Neural progenitor cell (in vitro differentiated cells): ENCODE measurements at regions not wholly inside any gene's neighbourhood (a gene's known extent, or its start where the extent isn't known, plus 50 kb on each side); places are given as distances from the start of the nearest gene placed in this dataset.

Experiments used
- DNase-seq: peaks from one replicate; pipeline ENCODE4 v3.0.0-alpha.2; 2016; ENCODE audit warnings: low spot score
- H2AFZ ChIP-seq: fragments of 200-600 bp; sonication (generic); replicated peaks from 2 replicates; pipeline ENCODE4 v1.6.1; 2016; ENCODE audit warnings: antibody characterized with exemption
- H3F3A ChIP-seq: fragments of 200-600 bp; sonication (generic); 2 replicates; pipeline ENCODE4 v1.6.1; 2016; ENCODE audit warnings: antibody characterized with exemption, low read depth
- H3K27ac ChIP-seq: fragments of 200-600 bp; sonication (generic); 2 replicates; pipeline ENCODE4 v1.5.1; 2016; ENCODE audit warnings: mild to moderate bottlenecking
- H3K27me3 ChIP-seq: fragments of 200-600 bp; sonication (generic); 2 replicates; pipeline ENCODE4 v1.6.1; 2016; ENCODE audit warnings: mild to moderate bottlenecking, moderate library complexity
- H3K36me3 ChIP-seq: fragments of 200-600 bp; sonication (generic); 2 replicates; pipeline ENCODE4 v1.5.1; 2016
- H3K4me1 ChIP-seq: fragments of 200-600 bp; sonication (generic); 2 replicates; pipeline ENCODE4 v1.6.1; 2016; ENCODE audit warnings: mixed run types
- H3K4me2 ChIP-seq: fragments of 200-600 bp; sonication (generic); 2 replicates; pipeline ENCODE4 v1.6.1; 2016
- H3K4me3 ChIP-seq: fragments of 200-600 bp; sonication (generic); 2 replicates; pipeline ENCODE4 v1.5.1; 2016
- H3K79me2 ChIP-seq: fragments of 200-600 bp; sonication (generic); 2 replicates; pipeline ENCODE4 v1.6.1; 2016; ENCODE audit warnings: low read depth
- H3K9ac ChIP-seq: fragments of 200-600 bp; sonication (generic); 2 replicates; pipeline ENCODE4 v1.6.1; 2016
- H3K9me3 ChIP-seq: fragments of 200-600 bp; sonication (generic); 2 replicates; pipeline ENCODE4 v1.5.1; 2016; ENCODE audit warnings: low read depth
- H4K20me1 ChIP-seq: fragments of 200-600 bp; sonication (generic); 2 replicates; pipeline ENCODE4 v1.6.1; 2016; ENCODE audit warnings: low read depth
- H3K27ac Mint-ChIP-seq: 3 replicates; pipeline ENCODE4 v1.8.0; 2021; ENCODE audit warnings: mixed read lengths
- H3K27me3 Mint-ChIP-seq: 2 replicates; pipeline ENCODE4 v1.8.0; 2022; ENCODE audit warnings: low read depth, mild to moderate bottlenecking, inconsistent platforms, moderate library complexity, mixed read lengths; ENCODE audit not compliant: insufficient read depth
- H3K36me3 Mint-ChIP-seq: 3 replicates; pipeline ENCODE4 v1.8.0; 2021; ENCODE audit warnings: mixed read lengths
- H3K4me1 Mint-ChIP-seq: 3 replicates; pipeline ENCODE4 v1.8.0; 2021; ENCODE audit warnings: mixed read lengths
- H3K4me3 Mint-ChIP-seq: 3 replicates; pipeline ENCODE4 v1.8.0; 2021; ENCODE audit warnings: mild to moderate bottlenecking, moderate library complexity, mixed read lengths
- H3K9me3 Mint-ChIP-seq: 3 replicates; pipeline ENCODE4 v1.8.0; 2020; ENCODE audit warnings: mixed read lengths
- CTCF ChIP-seq: fragments of 200-600 bp; sonication (generic); IDR thresholded peaks from 2 replicates; pipeline ENCODE4 v1.5.1; 2017; ENCODE audit warnings: antibody characterized with exemption, mild to moderate bottlenecking
- EZH2 ChIP-seq: fragments of 200-600 bp; sonication (generic); IDR thresholded peaks from 2 replicates; pipeline ENCODE4 v1.6.1; 2017; ENCODE audit warnings: antibody characterized with exemption, mild to moderate bottlenecking, moderate library complexity
- EZH2phosphoT487 ChIP-seq: fragments of 200-600 bp; sonication (generic); IDR thresholded peaks from 2 replicates; pipeline ENCODE4 v1.6.1; 2017; ENCODE audit warnings: antibody characterized with exemption

GRCh38 chr7:131203291-131203976, 124.2 kb upstream of the MKLN1 start:
- H3K27ac Mint-ChIP-seq, result no peak overlapping the region
- no peak overlapping the region for H3K9ac ChIP-seq
- H3K9me3 ChIP-seq, result no peaks in the 10 kb centered on the region
- H4K20me1 ChIP-seq, result no peaks in the 10 kb centered on the region
- H3K27ac ChIP-seq, result no peak overlapping the region
- no peaks in the 10 kb centered on the region for H3K4me1 ChIP-seq
- H3K4me1 Mint-ChIP-seq, result no peaks in the 10 kb centered on the region
- H3K27me3 ChIP-seq, result no peaks in the 10 kb centered on the region
- no peak overlapping the region for H3K4me2 ChIP-seq
- H3K27me3 Mint-ChIP-seq, result peaks cover 10% of the 10 kb centered on the region
- H3K36me3 Mint-ChIP-seq, result no peaks in the 10 kb centered on the region
- H2AFZ ChIP-seq, result no peak overlapping the region
- no peak for DNase-seq
- no peak overlapping the region for H3K4me3 ChIP-seq
- no peaks in the 10 kb centered on the region for H3K36me3 ChIP-seq
- H3F3A ChIP-seq, result no peaks in the 10 kb centered on the region
- no peaks in the 10 kb centered on the region for H3K9me3 Mint-ChIP-seq
- TF ChIP-seq CTCF, result no peak
- TF ChIP-seq EZH2, result no peak
- no peak for TF ChIP-seq EZH2phosphoT487
- H3K79me2 ChIP-seq, result no peaks in the 10 kb centered on the region
- H3K4me3 Mint-ChIP-seq, result no peak overlapping the region

- no peak overlapping the region for H3K4me3 ChIP-seq
- Mint-ChIP-seq H3K4me1 (peaks cover 4% of the 10 kb centered on the region), H3K27ac (no peak overlapping the region), H3K4me3 (no peak overlapping the region), H3K27me3 (peaks cover 13% of the 10 kb centered on the region), H3K9me3 (no peaks in the 10 kb centered on the region), H3K36me3 (no peaks in the 10 kb centered on the region)
- no peak for DNase-seq
- no peak overlapping the region for H3K27ac ChIP-seq
- H3K79me2 ChIP-seq, result no peaks in the 10 kb centered on the region
- H4K20me1 ChIP-seq, result no peaks in the 10 kb centered on the region
- H3F3A ChIP-seq, result no peaks in the 10 kb centered on the region
- H3K27me3 ChIP-seq, result no peaks in the 10 kb centered on the region
- H3K9me3 ChIP-seq, result no peaks in the 10 kb centered on the region
- no peak overlapping the region for H3K9ac ChIP-seq
- H3K36me3 ChIP-seq, result no peaks in the 10 kb centered on the region
- H2AFZ ChIP-seq, result no peak overlapping the region
- H3K4me1 ChIP-seq, result no peaks in the 10 kb centered on the region
- H3K4me2 ChIP-seq, result no peak overlapping the region
- no peak for TF ChIP-seq CTCF
- no peak for TF ChIP-seq EZH2
- no peak for TF ChIP-seq EZH2phosphoT487
These were observed 118.9 kb upstream of the MKLN1 start for GRCh38 chr7:131208777-131209176.

DNA sequence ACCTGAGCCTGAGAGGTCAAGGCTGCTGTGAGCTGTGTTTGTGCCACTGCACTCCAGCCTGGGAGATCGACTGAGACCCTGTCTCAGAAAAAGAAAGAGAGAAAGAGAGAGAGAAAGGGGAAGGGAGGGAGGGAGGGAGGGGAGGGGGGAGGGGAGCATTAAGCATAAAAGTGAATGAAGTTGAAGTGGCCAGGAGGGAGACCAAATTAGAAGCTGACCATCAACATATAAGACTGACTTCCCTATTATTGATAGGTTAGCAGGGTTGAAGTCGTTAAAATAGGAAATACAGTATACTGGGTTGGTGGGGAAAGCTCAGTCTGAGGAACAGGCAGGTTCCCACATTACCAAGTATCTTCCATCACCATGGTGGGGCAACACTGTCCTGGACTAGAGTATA, 117.1 kb upstream of the MKLN1 start:
- Histone ChIP-seq H3K4me1 (no peaks in the 10 kb centered on the region), H3K27ac (no peak overlapping the region), H4K20me1 (no peaks in the 10 kb centered on the region), H3K9ac (no peak overlapping the region), H3K4me2 (no peak overlapping the region), H3K4me3 (no peak overlapping the region), H3K36me3 (no peaks in the 10 kb centered on the region), H3K79me2 (no peaks in the 10 kb centered on the region), H2AFZ (no peak overlapping the region), H3F3A (no peaks in the 10 kb centered on the region), H3K27me3 (no peaks in the 10 kb centered on the region), H3K9me3 (no peaks in the 10 kb centered on the region)
- no peak for TF ChIP-seq CTCF
- TF ChIP-seq EZH2phosphoT487, result no peak
- TF ChIP-seq EZH2, result no peak
- Mint-ChIP-seq H3K9me3 (no peaks in the 10 kb centered on the region), H3K4me1 (peaks cover 4% of the 10 kb centered on the region), H3K27ac (no peak overlapping the region), H3K27me3 (peaks cover 9% of the 10 kb centered on the region), H3K36me3 (no peaks in the 10 kb centered on the region), H3K4me3 (no peak overlapping the region)
- no peak for DNase-seq
